Ovary (tissue), 7 donors: ENCODE measurements at regions not wholly inside any gene's neighbourhood (a gene's known extent, or its start where the extent isn't known, plus 50 kb on each side); places are given as distances from the start of the nearest gene placed in this dataset.

ENCODE experiments used
- DNase-seq, 5 donors: peaks; one replicate each; pipeline ENCODE4 v3.0.0-alpha.2; 2019 to 2020
- H3K27ac ChIP-seq, 2 donors: fragments of 200-600 bp; one replicate each; pipeline versions ENCODE4 v1.5.1 to v1.8.0; 2019 to 2022
- H3K27me3 ChIP-seq: fragments of 200-600 bp; one replicate; pipeline ENCODE4 v1.8.0; 2022
- H3K36me3 ChIP-seq: fragments of 200-600 bp; sonication (generic); one replicate; pipeline ENCODE4 v1.5.1; 2019
- H3K4me1 ChIP-seq: one replicate; pipeline ENCODE4 v1.8.1; 2013; ENCODE audit warnings: mild to moderate bottlenecking, moderate library complexity; ENCODE audit not compliant: insufficient read depth
- H3K4me3 ChIP-seq: fragments of 200-600 bp; sonication (generic); one replicate; pipeline ENCODE4 v1.5.1; 2017
- H3K9me3 ChIP-seq, 2 donors: fragments of 200-600 bp in 1 of 2; sonication (generic) in 1 of 2; one replicate each; pipeline versions ENCODE4 v1.5.1 to v1.8.1; 2013 to 2019; ENCODE audit warnings: mild to moderate bottlenecking in 1 of 2, moderate library complexity in 1 of 2
- CTCF ChIP-seq, 3 donors: fragments of 450-650 bp in 2 of 3; fragments of 200-600 bp in 1 of 3; IDR thresholded peaks; one replicate each; pipeline versions ENCODE4 v1.5.1 to v1.8.0; 2016 to 2022; ENCODE audit warnings: antibody characterized with exemption in 3 of 3, mild to moderate bottlenecking in 1 of 3
- EP300 ChIP-seq: sonication (generic); formaldehyde crosslinking; IDR thresholded peaks from one replicate; pipeline ENCODE4 v1.6.1; 2017; ENCODE audit warnings: antibody characterized with exemption
- POLR2A ChIP-seq: fragments of 450-650 bp; IDR thresholded peaks from one replicate; pipeline ENCODE4 v1.6.1; 2017; ENCODE audit warnings: antibody characterized with exemption, mild to moderate bottlenecking, moderate library complexity
- whole genome bisulfite sequencing, 3 donors: extraction: QIAGEN DNeasy Blood & Tissue Kit in 1 of 3; methylation state at CpG; one replicate each; pipeline versions ENCODE4 v1.1.5 to v1.1.7; 2013 to 2017; 5-methylcytosine and 5-hydroxymethylcytosine counted together
- intact Hi-C, 4 donors: fragments of 100-400 bp; cut with DNase I; formaldehyde crosslinking; loops; one replicate each; pipeline versions ENCODE4 v1.11.0 to v1.15.1; 2022 to 2023
- donor health status: DM: no; HTN: no; CAD: no; lungs with moderate emphysema.
- donor health status: DM: no; HTN: no; CAD: no.
- donor health status: Bipolar disorder and iron deficiency.
- donor health status: DM: no; HTN: no; CAD: no.
- donor health status: DM: yes; HTN: yes; CAD: no.

- DNase-seq = no peak
- no peaks in the 10 kb centered on the region for H3K9me3 ChIP-seq
- H3K4me3 ChIP-seq = no peak overlapping the region
- TF ChIP-seq EP300 = no peak
- TF ChIP-seq CTCF (IDR thresholded peaks at IDR 0.05) = no peak
- no peak for TF ChIP-seq POLR2A
- no peaks in the 10 kb centered on the region for H3K36me3 ChIP-seq
- H3K27me3 ChIP-seq = no peaks in the 10 kb centered on the region
- H3K4me1 ChIP-seq = no peaks in the 10 kb centered on the region
- 36 to 66% (median 60%) methylated on average over 2 of the region's 2 CpGs for WGBS, 3 donors
- no peak overlapping the region for H3K27ac ChIP-seq
- intact Hi-C loops = no loop called here
Observed at GRCh38 chr3:174716956-174717505, 142.1 kb upstream of the NAALADL2 start.

DNA sequence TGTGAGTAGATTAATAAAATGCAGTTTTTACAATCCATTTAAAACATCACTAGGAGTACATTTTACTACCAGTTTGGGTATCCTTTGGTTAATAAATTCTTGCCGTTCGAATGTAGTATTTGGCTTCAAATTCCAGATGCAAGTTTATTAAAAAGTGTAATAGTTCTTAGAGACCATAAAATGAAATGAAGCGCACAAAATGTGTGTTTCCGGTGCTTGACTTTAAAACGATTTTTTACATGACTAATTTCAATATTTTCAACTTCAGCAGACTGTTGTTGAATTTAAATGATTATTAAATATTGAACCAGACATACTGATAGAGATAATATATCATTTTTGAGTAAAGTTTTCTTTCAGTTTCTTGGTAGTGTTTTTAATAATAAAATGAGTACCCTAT, 138.4 kb upstream of the NAALADL2 start:
- TF ChIP-seq CTCF (IDR thresholded peaks at IDR 0.05) = no peak
- TF ChIP-seq EP300 = no peak
- TF ChIP-seq POLR2A = no peak
- Histone ChIP-seq H3K27me3 (no peaks in the 10 kb centered on the region), H3K36me3 (no peaks in the 10 kb centered on the region), H3K4me1 (no peaks in the 10 kb centered on the region), H3K9me3 (no peaks in the 10 kb centered on the region), H3K27ac (no peak overlapping the region), H3K4me3 (no peak overlapping the region)
- 84 to 86% (median 85%) methylated on average over 5 of the region's 5 CpGs for WGBS, 3 donors
- intact Hi-C loops = no loop called here
- DNase-seq = no peak

DNA sequence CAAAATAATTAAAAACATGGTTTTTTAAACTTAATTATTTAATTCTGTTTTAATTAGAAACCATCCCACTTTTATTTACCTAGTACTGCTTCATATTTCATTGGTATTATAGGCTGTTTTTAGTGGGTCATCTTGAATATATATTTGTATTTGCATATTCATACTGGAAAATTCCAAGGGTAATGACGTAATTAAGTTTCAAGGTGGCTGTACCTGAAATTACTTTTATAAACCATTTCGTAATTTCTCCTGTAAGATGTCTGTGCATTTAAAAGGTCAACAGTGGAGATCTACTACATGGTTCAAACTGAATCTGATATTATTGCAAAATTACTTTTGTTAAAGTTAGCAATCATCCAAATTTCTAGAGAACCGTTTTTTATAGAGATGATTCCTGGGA, 133.8 kb upstream of the NAALADL2 start:
- no peak for TF ChIP-seq POLR2A
- no peak for TF ChIP-seq CTCF (IDR thresholded peaks at IDR 0.05)
- TF ChIP-seq EP300 = no peak
- Histone ChIP-seq H3K36me3 (no peaks in the 10 kb centered on the region), H3K9me3 (no peaks in the 10 kb centered on the region), H3K4me3 (no peak overlapping the region), H3K27ac (no peak overlapping the region), H3K27me3 (no peaks in the 10 kb centered on the region), H3K4me1 (no peaks in the 10 kb centered on the region)
- DNase-seq = no peak
- intact Hi-C loops = no loop called here
- 92 to 94% (median 93%) methylated on average over 3 of the region's 3 CpGs for WGBS, 3 donors

DNA sequence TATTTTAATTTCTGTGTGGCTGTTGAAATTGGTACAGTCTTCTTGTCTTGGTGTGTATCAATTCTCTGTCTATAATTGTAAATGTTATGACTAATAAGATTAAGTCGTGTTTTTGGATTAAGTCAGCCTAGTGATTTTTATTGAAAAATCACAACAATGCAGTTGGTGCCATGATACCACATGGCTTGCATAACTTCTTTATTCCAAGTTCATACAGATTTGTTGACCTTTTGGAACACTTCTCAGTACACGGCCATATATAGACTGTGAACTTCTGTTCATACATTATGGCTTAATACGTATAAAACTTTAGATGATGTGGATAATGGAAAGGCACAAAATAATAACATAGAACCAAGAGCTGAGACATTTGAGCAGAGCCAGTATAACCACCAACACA, 121.2 kb upstream of the NAALADL2 start:
- WGBS, 3 donors = 71 to 82% (median 78%) methylated on average over 3 of the region's 3 CpGs
- TF ChIP-seq CTCF (IDR thresholded peaks at IDR 0.05) (no peak), POLR2A (no peak), EP300 (no peak)
- Histone ChIP-seq H3K4me3 (no peak overlapping the region), H3K27ac (no peak overlapping the region), H3K27me3 (no peaks in the 10 kb centered on the region), H3K9me3 (no peaks in the 10 kb centered on the region), H3K36me3 (no peaks in the 10 kb centered on the region), H3K4me1 (no peaks in the 10 kb centered on the region)
- intact Hi-C loops = no loop called here
- no peak for DNase-seq
